ENCODE measurements at regions not wholly inside any gene's neighbourhood (a gene's known extent, or its start where the extent isn't known, plus 50 kb on each side); places are given as distances from the start of the nearest gene placed in this dataset.

GRCh38 chr3:127489357-127489756 is 101.2 kb downstream of the TPRA1 start:
- no peak for DNase-seq (ENCODE audit: low read depth)
- no peak for TF ChIP-seq CTCF (conservative IDR thresholded peaks at IDR 0.05; ENCODE audit: control insufficient read depth, insufficient read depth, low read depth, low read length)
- no peak overlapping the region for H3K4me3 ChIP-seq (ENCODE audit: control insufficient read depth, low read depth, low read length)

GRCh38 chr3:127488740-127489139 is 101.8 kb downstream of the TPRA1 start:
- no peak for DNase-seq (ENCODE audit: low read depth)
- TF ChIP-seq CTCF (conservative IDR thresholded peaks at IDR 0.05; ENCODE audit: control insufficient read depth, insufficient read depth, low read depth, low read length): no peak
- no peak overlapping the region for H3K4me3 ChIP-seq (ENCODE audit: control insufficient read depth, low read depth, low read length)

GRCh38 chr3:127488141-127488672 is 102.3 kb downstream of the TPRA1 start:
- DNase-seq (ENCODE audit: low read depth): no peak
- no peak for TF ChIP-seq CTCF (conservative IDR thresholded peaks at IDR 0.05; ENCODE audit: control insufficient read depth, insufficient read depth, low read depth, low read length)
- no peak overlapping the region for H3K4me3 ChIP-seq (ENCODE audit: control insufficient read depth, low read depth, low read length)

GRCh38 chr3:127487196-127487595 is 103.3 kb downstream of the TPRA1 start:
- no peak overlapping the region for H3K4me3 ChIP-seq (ENCODE audit: control insufficient read depth, low read depth, low read length)
- TF ChIP-seq CTCF (conservative IDR thresholded peaks at IDR 0.05; ENCODE audit: control insufficient read depth, insufficient read depth, low read depth, low read length): no peak
- no peak for DNase-seq (ENCODE audit: low read depth)

GRCh38 chr3:127486321-127486944 is 104.1 kb downstream of the TPRA1 start:
- H3K4me3 ChIP-seq (ENCODE audit: control insufficient read depth, low read depth, low read length): no peak overlapping the region
- DNase-seq (ENCODE audit: low read depth): no peak
- no peak for TF ChIP-seq CTCF (conservative IDR thresholded peaks at IDR 0.05; ENCODE audit: control insufficient read depth, insufficient read depth, low read depth, low read length)

- H3K4me3 ChIP-seq (ENCODE audit: control insufficient read depth, low read depth, low read length): no peak overlapping the region
- no peak for DNase-seq (ENCODE audit: low read depth)
- TF ChIP-seq CTCF (conservative IDR thresholded peaks at IDR 0.05; ENCODE audit: control insufficient read depth, insufficient read depth, low read depth, low read length): no peak
Observed at GRCh38 chr3:127485396-127486170, 105.0 kb downstream of the TPRA1 start.
